Spleen (tissue), 7 donors: ENCODE measurements at regions not wholly inside any gene's neighbourhood (a gene's known extent, or its start where the extent isn't known, plus 50 kb on each side); places are given as distances from the start of the nearest gene placed in this dataset.

Experiments used
- POLR2A ChIP-seq, 3 donors: fragments of 450-650 bp; IDR thresholded peaks; one replicate each; pipeline ENCODE4 v1.5.1; 2017; ENCODE audit warnings: antibody characterized with exemption in 3 of 3, mild to moderate bottlenecking in 1 of 3
- TF ChIP-seq, protein P1 (sequence below), 11 experiments: fragments of 200-600 bp in 7 of 11; fragments of 450-650 bp in 4 of 11; sonication (generic) in 4 of 11; IDR thresholded peaks in 8 of 11; conservative IDR thresholded peaks in 3 of 11; 1 replicate in 7 of 11; 2 replicates in 4 of 11; pipeline versions ENCODE4 v1.4.0 to v1.8.0; 2016 to 2021; ENCODE audit warnings: antibody characterized with exemption in 11 of 11, inconsistent platforms in 4 of 11, mild to moderate bottlenecking in 1 of 11
- donor health status: DM: no; HTN: no; CAD: no; lungs with moderate emphysema.
- donor health status: DM: no; HTN: no; CAD: no.
- donor health status: DM: no; HTN: no; CAD: no.

DNA sequence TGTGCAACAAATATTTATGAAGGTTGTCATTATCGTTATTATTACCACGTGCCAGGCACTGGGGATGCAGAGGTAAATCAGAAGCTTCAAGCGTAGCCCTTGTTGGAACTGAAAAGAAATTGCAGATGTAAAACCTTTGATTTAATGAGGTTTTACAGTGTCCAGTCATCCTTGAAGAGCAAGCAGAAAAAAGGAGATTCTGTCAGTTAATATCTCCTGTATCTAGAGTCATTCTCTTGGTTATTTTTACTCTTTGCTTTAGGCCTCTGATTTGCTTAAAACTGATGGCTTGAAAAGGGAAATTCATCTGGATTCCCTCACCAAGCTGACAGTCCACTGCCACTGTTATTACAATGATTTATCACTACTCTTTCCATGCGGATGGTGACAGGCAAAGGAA is 179.3 kb downstream of the GALC start:
- TF ChIP-seq, protein P1, sequence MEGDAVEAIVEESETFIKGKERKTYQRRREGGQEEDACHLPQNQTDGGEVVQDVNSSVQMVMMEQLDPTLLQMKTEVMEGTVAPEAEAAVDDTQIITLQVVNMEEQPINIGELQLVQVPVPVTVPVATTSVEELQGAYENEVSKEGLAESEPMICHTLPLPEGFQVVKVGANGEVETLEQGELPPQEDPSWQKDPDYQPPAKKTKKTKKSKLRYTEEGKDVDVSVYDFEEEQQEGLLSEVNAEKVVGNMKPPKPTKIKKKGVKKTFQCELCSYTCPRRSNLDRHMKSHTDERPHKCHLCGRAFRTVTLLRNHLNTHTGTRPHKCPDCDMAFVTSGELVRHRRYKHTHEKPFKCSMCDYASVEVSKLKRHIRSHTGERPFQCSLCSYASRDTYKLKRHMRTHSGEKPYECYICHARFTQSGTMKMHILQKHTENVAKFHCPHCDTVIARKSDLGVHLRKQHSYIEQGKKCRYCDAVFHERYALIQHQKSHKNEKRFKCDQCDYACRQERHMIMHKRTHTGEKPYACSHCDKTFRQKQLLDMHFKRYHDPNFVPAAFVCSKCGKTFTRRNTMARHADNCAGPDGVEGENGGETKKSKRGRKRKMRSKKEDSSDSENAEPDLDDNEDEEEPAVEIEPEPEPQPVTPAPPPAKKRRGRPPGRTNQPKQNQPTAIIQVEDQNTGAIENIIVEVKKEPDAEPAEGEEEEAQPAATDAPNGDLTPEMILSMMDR (IDR thresholded peaks at IDR 0.05 in 8 of 11, conservative IDR thresholded peaks at IDR 0.05 in 3 of 11), result no peak
- TF ChIP-seq POLR2A (IDR thresholded peaks at IDR 0.05), result no peak
